ENCODE measurements at regions not wholly inside any gene's neighbourhood (a gene's known extent, or its start where the extent isn't known, plus 50 kb on each side); places are given as distances from the start of the nearest gene placed in this dataset.

- DNase-seq (ENCODE audit: low spot score, unreplicated experiment): no peak
- TF ChIP-seq, protein P1, sequence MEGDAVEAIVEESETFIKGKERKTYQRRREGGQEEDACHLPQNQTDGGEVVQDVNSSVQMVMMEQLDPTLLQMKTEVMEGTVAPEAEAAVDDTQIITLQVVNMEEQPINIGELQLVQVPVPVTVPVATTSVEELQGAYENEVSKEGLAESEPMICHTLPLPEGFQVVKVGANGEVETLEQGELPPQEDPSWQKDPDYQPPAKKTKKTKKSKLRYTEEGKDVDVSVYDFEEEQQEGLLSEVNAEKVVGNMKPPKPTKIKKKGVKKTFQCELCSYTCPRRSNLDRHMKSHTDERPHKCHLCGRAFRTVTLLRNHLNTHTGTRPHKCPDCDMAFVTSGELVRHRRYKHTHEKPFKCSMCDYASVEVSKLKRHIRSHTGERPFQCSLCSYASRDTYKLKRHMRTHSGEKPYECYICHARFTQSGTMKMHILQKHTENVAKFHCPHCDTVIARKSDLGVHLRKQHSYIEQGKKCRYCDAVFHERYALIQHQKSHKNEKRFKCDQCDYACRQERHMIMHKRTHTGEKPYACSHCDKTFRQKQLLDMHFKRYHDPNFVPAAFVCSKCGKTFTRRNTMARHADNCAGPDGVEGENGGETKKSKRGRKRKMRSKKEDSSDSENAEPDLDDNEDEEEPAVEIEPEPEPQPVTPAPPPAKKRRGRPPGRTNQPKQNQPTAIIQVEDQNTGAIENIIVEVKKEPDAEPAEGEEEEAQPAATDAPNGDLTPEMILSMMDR (IDR thresholded peaks at IDR 0.05; ENCODE audit: unreplicated experiment): no peak
- Mint-ChIP-seq H3K27me3 (no peaks in the 10 kb centered on the region), H3K4me3 (ENCODE audit: low read depth) (no peak overlapping the region), H3K4me1 (ENCODE audit: low read depth) (peaks cover 1% of the 10 kb centered on the region), H3K36me3 (ENCODE audit: insufficient read depth) (no peaks in the 10 kb centered on the region), H3K27ac (no peak overlapping the region), H3K9me3 (ENCODE audit: low read depth) (peaks cover 3% of the 10 kb centered on the region)
Measured at GRCh38 chr2:136611451-136611850, 153.9 kb upstream of the THSD7B start.

DNA sequence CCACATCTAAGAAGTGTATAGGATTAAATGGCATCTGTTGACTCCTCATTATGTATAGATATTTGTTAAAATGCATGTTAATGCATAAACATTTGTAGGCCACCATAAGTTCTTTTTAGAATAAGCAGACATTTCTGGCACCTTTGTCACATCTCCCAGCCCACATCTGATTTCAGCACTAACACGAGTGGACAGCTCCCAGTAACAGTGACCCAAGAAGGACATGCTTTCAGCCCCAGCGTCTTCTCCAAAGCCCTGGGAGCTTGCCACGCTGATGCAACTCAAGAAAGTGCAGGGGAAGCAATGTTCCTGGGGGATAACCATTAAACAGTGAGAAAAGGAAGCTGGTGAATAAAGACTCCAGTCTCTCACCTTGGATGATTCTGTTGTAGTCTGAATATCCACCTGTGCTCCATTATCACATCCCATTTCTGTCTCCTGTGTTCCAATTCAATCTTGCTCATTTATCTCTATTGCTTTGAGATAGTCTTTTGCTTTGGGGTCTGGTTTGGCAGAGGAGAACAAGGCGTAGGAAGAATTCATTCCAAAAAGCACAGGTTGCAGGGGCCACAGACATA lies 182.6 kb upstream of the THSD7B start:
- no peaks in the 10 kb centered on the region for H3K9me3 Mint-ChIP-seq (ENCODE audit: low read depth)
- peak; percentile 53 for DNase-seq (ENCODE audit: low spot score, unreplicated experiment)
- TF ChIP-seq, protein P1 (IDR thresholded peaks at IDR 0.05; ENCODE audit: unreplicated experiment): no peak
- no peaks in the 10 kb centered on the region for H3K36me3 Mint-ChIP-seq (ENCODE audit: insufficient read depth)
- no peak overlapping the region for H3K4me3 Mint-ChIP-seq (ENCODE audit: low read depth)
- H3K4me1 Mint-ChIP-seq (ENCODE audit: low read depth): no peaks in the 10 kb centered on the region
- peaks cover 27% of the 10 kb centered on the region for H3K27me3 Mint-ChIP-seq
- no peak overlapping the region for H3K27ac Mint-ChIP-seq

DNA sequence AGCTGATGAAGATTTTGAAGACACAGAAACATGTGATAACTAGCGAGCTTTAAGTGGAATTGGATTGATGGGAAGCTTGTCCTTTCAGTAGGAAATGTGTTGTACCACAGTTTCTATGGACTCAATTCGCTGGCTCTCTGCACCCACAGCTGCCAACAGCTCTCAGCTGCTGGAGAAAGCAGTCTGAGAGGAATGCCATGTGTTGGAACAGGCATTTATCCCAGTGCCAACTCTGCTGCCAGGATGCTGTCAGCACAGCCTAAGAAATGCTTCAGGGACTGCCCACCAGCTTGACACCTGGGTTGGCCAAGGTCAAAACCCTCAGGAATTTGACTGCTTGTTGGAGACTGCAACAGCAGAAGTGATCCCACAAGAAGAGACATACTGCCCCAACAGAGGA lies 193.0 kb upstream of the THSD7B start:
- H3K27ac Mint-ChIP-seq: no peak overlapping the region
- TF ChIP-seq, protein P1 (IDR thresholded peaks at IDR 0.05; ENCODE audit: unreplicated experiment): no peak
- DNase-seq (ENCODE audit: low spot score, unreplicated experiment): no peak
- H3K36me3 Mint-ChIP-seq (ENCODE audit: insufficient read depth): no peaks in the 10 kb centered on the region
- H3K9me3 Mint-ChIP-seq (ENCODE audit: low read depth): no peaks in the 10 kb centered on the region
- no peaks in the 10 kb centered on the region for H3K4me1 Mint-ChIP-seq (ENCODE audit: low read depth)
- H3K27me3 Mint-ChIP-seq: peaks cover 4% of the 10 kb centered on the region
- H3K4me3 Mint-ChIP-seq (ENCODE audit: low read depth): no peak overlapping the region

- no peak for DNase-seq (ENCODE audit: low spot score, unreplicated experiment)
- Mint-ChIP-seq H3K36me3 (ENCODE audit: insufficient read depth) (no peaks in the 10 kb centered on the region), H3K27me3 (peaks cover 17% of the 10 kb centered on the region), H3K9me3 (ENCODE audit: low read depth) (no peaks in the 10 kb centered on the region), H3K4me1 (ENCODE audit: low read depth) (no peaks in the 10 kb centered on the region), H3K27ac (no peak overlapping the region), H3K4me3 (ENCODE audit: low read depth) (no peak overlapping the region)
- TF ChIP-seq, protein P1 (IDR thresholded peaks at IDR 0.05; ENCODE audit: unreplicated experiment): no peak
Measured at GRCh38 chr2:136557203-136557602, 208.1 kb upstream of the THSD7B start.

DNA sequence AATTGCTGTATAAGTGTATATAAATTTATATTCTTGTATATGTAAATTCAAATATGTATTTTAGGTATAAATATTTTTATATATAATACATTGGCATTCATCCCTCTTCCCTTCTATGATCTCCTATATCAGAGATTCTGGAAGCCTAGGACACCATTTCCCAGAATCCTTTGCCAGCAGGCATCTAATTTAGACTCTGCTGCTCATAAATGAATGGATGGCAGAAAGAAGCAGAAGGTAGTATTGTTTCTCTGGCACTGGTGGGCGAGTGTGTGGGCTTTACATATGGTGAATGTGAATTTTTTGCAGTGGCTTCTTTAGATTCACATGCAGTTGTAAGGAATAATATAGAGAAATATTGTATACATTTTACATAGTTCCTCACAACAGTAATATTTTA lies 215.2 kb upstream of the THSD7B start:
- H3K27ac Mint-ChIP-seq: no peak overlapping the region

More for the DNA sequence above, 215.2 kb upstream of the THSD7B start:
- peaks cover 13% of the 10 kb centered on the region for H3K27me3 Mint-ChIP-seq
- no peaks in the 10 kb centered on the region for H3K4me1 Mint-ChIP-seq (ENCODE audit: low read depth)
- no peaks in the 10 kb centered on the region for H3K9me3 Mint-ChIP-seq (ENCODE audit: low read depth)
- TF ChIP-seq, protein P1 (IDR thresholded peaks at IDR 0.05; ENCODE audit: unreplicated experiment): no peak
- no peak for DNase-seq (ENCODE audit: low spot score, unreplicated experiment)
- no peaks in the 10 kb centered on the region for H3K36me3 Mint-ChIP-seq (ENCODE audit: insufficient read depth)
- H3K4me3 Mint-ChIP-seq (ENCODE audit: low read depth): no peak overlapping the region
